ENCODE measurements at regions not wholly inside any gene's neighbourhood (a gene's known extent, or its start where the extent isn't known, plus 50 kb on each side); places are given as distances from the start of the nearest gene placed in this dataset.
A peak's percentile ranks its signal among the peaks of the same experiment; 100 is the strongest.
"Not testable (repeated sequence)": the region's sequence is repeated elsewhere in the genome, so short reads cannot be mapped to it uniquely, and the experiment has no call there.

- H3K9me3 ChIP-seq (replicated peaks) = no peaks in the 10 kb centered on the region
- no peak for DNase-seq
- no peak overlapping the region for H3K27ac ChIP-seq
- no peak overlapping the region for H3K4me3 ChIP-seq
- no peaks in the 10 kb centered on the region for H3K27me3 ChIP-seq
- H3K4me1 ChIP-seq = no peaks in the 10 kb centered on the region
- no peaks in the 10 kb centered on the region for H3K36me3 ChIP-seq
Observed at GRCh38 chr3:163708428-163708827, 1369.9 kb downstream of the SI start.

- Histone ChIP-seq H3K27ac (no peak overlapping the region), H3K9me3 (replicated peaks) (no peaks in the 10 kb centered on the region), H3K4me1 (no peaks in the 10 kb centered on the region), H3K36me3 (no peaks in the 10 kb centered on the region), H3K27me3 (no peaks in the 10 kb centered on the region), H3K4me3 (no peak overlapping the region)
- DNase-seq = no peak
Observed at GRCh38 chr3:163707659-163708058, 1370.6 kb downstream of the SI start.

- H3K9me3 ChIP-seq (replicated peaks); H3K27me3 ChIP-seq; H3K27ac ChIP-seq; H3K4me1 ChIP-seq; H3K36me3 ChIP-seq; DNase-seq; H3K4me3 ChIP-seq: not testable (repeated sequence)
Observed at GRCh38 chr3:163698221-163698620, 1380.1 kb downstream of the SI start.

GRCh38 chr3:163692494-163692893 lies 1385.8 kb downstream of the SI start:
- H3K27me3 ChIP-seq = no peaks in the 10 kb centered on the region
- no peak overlapping the region for H3K27ac ChIP-seq
- H3K9me3 ChIP-seq (replicated peaks) = no peaks in the 10 kb centered on the region
- H3K36me3 ChIP-seq = no peaks in the 10 kb centered on the region
- no peak for DNase-seq
- no peaks in the 10 kb centered on the region for H3K4me1 ChIP-seq
- H3K4me3 ChIP-seq = no peak overlapping the region

- Histone ChIP-seq H3K9me3 (replicated peaks) (no peaks in the 10 kb centered on the region), H3K4me3 (no peak overlapping the region), H3K36me3 (no peaks in the 10 kb centered on the region), H3K27ac (no peak overlapping the region), H3K27me3 (no peaks in the 10 kb centered on the region), H3K4me1 (no peaks in the 10 kb centered on the region)
- no peak for DNase-seq
Observed at GRCh38 chr3:163684651-163685050, 1393.6 kb downstream of the SI start.

- Histone ChIP-seq H3K36me3 (no peaks in the 10 kb centered on the region), H3K9me3 (replicated peaks) (no peaks in the 10 kb centered on the region), H3K4me1 (no peaks in the 10 kb centered on the region), H3K4me3 (no peak overlapping the region), H3K27me3 (no peaks in the 10 kb centered on the region), H3K27ac (no peak overlapping the region)
- no peak for DNase-seq
Observed at GRCh38 chr3:163672954-163673353, 1405.3 kb downstream of the SI start.

- DNase-seq = no peak
Observed at GRCh38 chr3:163671201-163671600, 1407.1 kb downstream of the SI start.

GRCh38 chr3:163664466-163664865 lies 1413.8 kb downstream of the SI start:
- Histone ChIP-seq H3K9me3 (replicated peaks) (no peaks in the 10 kb centered on the region), H3K27me3 (no peaks in the 10 kb centered on the region), H3K4me3 (no peak overlapping the region), H3K36me3 (no peaks in the 10 kb centered on the region), H3K27ac (no peak overlapping the region), H3K4me1 (no peaks in the 10 kb centered on the region)
- no peak for DNase-seq

More at GRCh38 chr3:163671201-163671600, 1407.1 kb downstream of the SI start:
- H3K4me3 ChIP-seq = no peak overlapping the region
- H3K27ac ChIP-seq = no peak overlapping the region
- H3K9me3 ChIP-seq (replicated peaks) = no peaks in the 10 kb centered on the region
- no peaks in the 10 kb centered on the region for H3K36me3 ChIP-seq
- no peaks in the 10 kb centered on the region for H3K27me3 ChIP-seq
- no peaks in the 10 kb centered on the region for H3K4me1 ChIP-seq

- H3K4me1 ChIP-seq = no peaks in the 10 kb centered on the region
Observed at GRCh38 chr3:163657088-163657487, 1421.2 kb downstream of the SI start.

GRCh38 chr3:163655021-163655420 lies 1423.3 kb downstream of the SI start:
- Histone ChIP-seq H3K27ac (no peak overlapping the region), H3K27me3 (no peaks in the 10 kb centered on the region), H3K9me3 (replicated peaks) (no peaks in the 10 kb centered on the region), H3K4me1 (no peaks in the 10 kb centered on the region), H3K4me3 (no peak overlapping the region), H3K36me3 (no peaks in the 10 kb centered on the region)
- DNase-seq = no peak

More at GRCh38 chr3:163657088-163657487, 1421.2 kb downstream of the SI start:
- Histone ChIP-seq H3K4me3 (no peak overlapping the region), H3K27ac (no peak overlapping the region), H3K36me3 (no peaks in the 10 kb centered on the region), H3K27me3 (no peaks in the 10 kb centered on the region), H3K9me3 (replicated peaks) (no peaks in the 10 kb centered on the region)
- no peak for DNase-seq

- no peaks in the 10 kb centered on the region for H3K4me1 ChIP-seq
- H3K9me3 ChIP-seq (replicated peaks) = no peaks in the 10 kb centered on the region
- no peaks in the 10 kb centered on the region for H3K36me3 ChIP-seq
- no peak overlapping the region for H3K27ac ChIP-seq
- H3K27me3 ChIP-seq = no peaks in the 10 kb centered on the region
- no peak overlapping the region for H3K4me3 ChIP-seq
- no peak for DNase-seq
Observed at GRCh38 chr3:163644172-163644571, 1434.1 kb downstream of the SI start.

GRCh38 chr3:163632722-163633121 lies 1445.6 kb downstream of the SI start:
- H3K27me3 ChIP-seq = no peaks in the 10 kb centered on the region
- no peak for DNase-seq
- H3K27ac ChIP-seq = no peak overlapping the region
- no peaks in the 10 kb centered on the region for H3K9me3 ChIP-seq (replicated peaks)
- H3K4me1 ChIP-seq = no peaks in the 10 kb centered on the region
- H3K36me3 ChIP-seq = no peaks in the 10 kb centered on the region
- no peak overlapping the region for H3K4me3 ChIP-seq

- no peak overlapping the region for H3K27ac ChIP-seq
- H3K4me1 ChIP-seq = no peaks in the 10 kb centered on the region
- no peaks in the 10 kb centered on the region for H3K36me3 ChIP-seq
- DNase-seq = no peak
- no peak overlapping the region for H3K4me3 ChIP-seq
- no peaks in the 10 kb centered on the region for H3K9me3 ChIP-seq (replicated peaks)
- no peaks in the 10 kb centered on the region for H3K27me3 ChIP-seq
Observed at GRCh38 chr3:163626753-163627152, 1451.5 kb downstream of the SI start.

GRCh38 chr3:163622384-163622783 lies 1455.9 kb downstream of the SI start:
- Histone ChIP-seq H3K9me3 (replicated peaks) (no peaks in the 10 kb centered on the region), H3K4me1 (no peaks in the 10 kb centered on the region), H3K27ac (no peak overlapping the region), H3K36me3 (no peaks in the 10 kb centered on the region), H3K4me3 (no peak overlapping the region), H3K27me3 (no peaks in the 10 kb centered on the region)
- peak; percentile 4 to 42 for DNase-seq

- H3K27ac ChIP-seq = no peak overlapping the region
- no peak for DNase-seq
- H3K4me3 ChIP-seq = no peak overlapping the region
- no peaks in the 10 kb centered on the region for H3K9me3 ChIP-seq (replicated peaks)
- no peaks in the 10 kb centered on the region for H3K4me1 ChIP-seq
- H3K36me3 ChIP-seq = no peaks in the 10 kb centered on the region
- no peaks in the 10 kb centered on the region for H3K27me3 ChIP-seq
Observed at GRCh38 chr3:163614886-163615285, 1463.4 kb downstream of the SI start.

- Histone ChIP-seq H3K9me3 (replicated peaks) (no peaks in the 10 kb centered on the region), H3K27ac (no peak overlapping the region), H3K27me3 (no peaks in the 10 kb centered on the region), H3K36me3 (no peaks in the 10 kb centered on the region), H3K4me3 (no peak overlapping the region), H3K4me1 (no peaks in the 10 kb centered on the region)
- DNase-seq = no peak
Observed at GRCh38 chr3:163605915-163606314, 1472.4 kb downstream of the SI start.

GRCh38 chr3:163601426-163601825 lies 1476.9 kb downstream of the SI start:
- no peaks in the 10 kb centered on the region for H3K4me1 ChIP-seq
- H3K9me3 ChIP-seq (replicated peaks) = no peaks in the 10 kb centered on the region
- H3K27ac ChIP-seq = no peak overlapping the region
- no peak overlapping the region for H3K4me3 ChIP-seq
- H3K27me3 ChIP-seq = no peaks in the 10 kb centered on the region
- no peaks in the 10 kb centered on the region for H3K36me3 ChIP-seq
- no peak for DNase-seq

All from SJCRH30 (cell line).